Subcutaneous abdominal adipose tissue (tissue), 5 donors: ENCODE measurements at regions not wholly inside any gene's neighbourhood (a gene's known extent, or its start where the extent isn't known, plus 50 kb on each side); places are given as distances from the start of the nearest gene placed in this dataset.

ENCODE experiments used
- H3K27ac ChIP-seq: one replicate; pipeline ENCODE4 v1.7.0; 2013; ENCODE audit warnings: low read depth, mild to moderate bottlenecking, inconsistent platforms, low read length, moderate library complexity
- H3K27me3 ChIP-seq, 5 donors: one replicate each; pipeline ENCODE4 v1.7.0; 2013; ENCODE audit warnings: low read length in 5 of 5, inconsistent platforms in 1 of 5; ENCODE audit not compliant: control insufficient read depth in 5 of 5, insufficient read depth in 4 of 5
- H3K36me3 ChIP-seq, 5 donors: one replicate each; pipeline ENCODE4 v1.7.0; 2013; ENCODE audit warnings: low read length in 5 of 5; ENCODE audit not compliant: control insufficient read depth in 5 of 5, insufficient read depth in 5 of 5
- H3K4me1 ChIP-seq, 5 donors: one replicate each; pipeline ENCODE4 v1.7.0; 2013; ENCODE audit warnings: low read length in 5 of 5, mild to moderate bottlenecking in 3 of 5, moderate library complexity in 1 of 5; ENCODE audit not compliant: control insufficient read depth in 5 of 5, insufficient read depth in 5 of 5
- H3K4me3 ChIP-seq, 5 donors: one replicate each; pipeline ENCODE4 v1.7.0; 2013; ENCODE audit warnings: low read length in 5 of 5, low read depth in 1 of 5
- H3K9ac ChIP-seq, 5 donors: one replicate each; pipeline ENCODE4 v1.7.0; 2013; ENCODE audit warnings: low read length in 5 of 5, mild to moderate bottlenecking in 4 of 5, moderate library complexity in 3 of 5
- H3K9me3 ChIP-seq, 5 donors: one replicate each; pipeline ENCODE4 v1.7.0; 2013; ENCODE audit warnings: low read length in 5 of 5; ENCODE audit not compliant: control insufficient read depth in 5 of 5
- donor health status: healthy.
- donor health status: healthy.
- donor health status: healthy.
- donor health status: healthy.
- donor health status: healthy.

GRCh38 chrX:69396916-69397315, 107.2 kb upstream of the NALF2 start:
- H3K9ac ChIP-seq: no peak overlapping the region
- no peaks in the 10 kb centered on the region for H3K4me1 ChIP-seq
- no peaks in the 10 kb centered on the region for H3K36me3 ChIP-seq
- H3K4me3 ChIP-seq: no peak overlapping the region
- no peak overlapping the region for H3K27ac ChIP-seq
- peaks cover 0 to 22% (median 11%) of the 10 kb centered on the region in 5 donors for H3K27me3 ChIP-seq
- H3K9me3 ChIP-seq: no peaks in the 10 kb centered on the region

GRCh38 chrX:69395306-69395705, 108.8 kb upstream of the NALF2 start:
- H3K36me3 ChIP-seq: no peaks in the 10 kb centered on the region
- H3K27ac ChIP-seq: no peak overlapping the region
- peaks cover 0 to 24% (median 9%) of the 10 kb centered on the region in 5 donors for H3K27me3 ChIP-seq

GRCh38 chrX:69389101-69389501, 115.0 kb upstream of the NALF2 start:
- Histone ChIP-seq H3K27me3 (peaks cover 0 to 43% (median 19%) of the 10 kb centered on the region in 5 donors), H3K4me3 (no peak overlapping the region), H3K4me1 (peaks cover 0 to 23% (median 16%) of the 10 kb centered on the region in 5 donors), H3K36me3 (no peaks in the 10 kb centered on the region), H3K9ac (no peak overlapping the region), H3K27ac (no peak overlapping the region), H3K9me3 (no peaks in the 10 kb centered on the region)

More at GRCh38 chrX:69395306-69395705, 108.8 kb upstream of the NALF2 start:
- no peaks in the 10 kb centered on the region for H3K9me3 ChIP-seq
- H3K4me3 ChIP-seq: no peak overlapping the region
- no peak overlapping the region for H3K9ac ChIP-seq
- no peaks in the 10 kb centered on the region for H3K4me1 ChIP-seq

- Histone ChIP-seq H3K9me3 (no peaks in the 10 kb centered on the region), H3K4me3 (no peak overlapping the region), H3K27me3 (peaks cover 3 to 42% (median 20%) of the 10 kb centered on the region in 5 donors), H3K27ac (peak overlapping the region; percentile 28), H3K4me1 (peaks cover 0 to 23% (median 16%) of the 10 kb centered on the region in 5 donors), H3K9ac (no peak overlapping the region), H3K36me3 (no peaks in the 10 kb centered on the region)
Observed at GRCh38 chrX:69388526-69388925, 115.6 kb upstream of the NALF2 start.

- Histone ChIP-seq H3K27ac (peak overlapping the region; percentile 28), H3K4me1 (peaks cover 0 to 23% (median 16%) of the 10 kb centered on the region in 5 donors), H3K9me3 (no peaks in the 10 kb centered on the region), H3K36me3 (no peaks in the 10 kb centered on the region), H3K4me3 (no peak overlapping the region), H3K27me3 (peaks cover 3 to 37% (median 16%) of the 10 kb centered on the region in 5 donors), H3K9ac (no peak overlapping the region)
Observed at GRCh38 chrX:69387567-69388487, 116.3 kb upstream of the NALF2 start.

- Histone ChIP-seq H3K4me1 (peaks cover 0 to 23% (median 16%) of the 10 kb centered on the region in 5 donors), H3K9ac (no peak overlapping the region), H3K4me3 (no peak overlapping the region), H3K9me3 (no peaks in the 10 kb centered on the region), H3K27me3 (peaks cover 3 to 32% (median 16%) of the 10 kb centered on the region in 5 donors), H3K36me3 (no peaks in the 10 kb centered on the region), H3K27ac (no peak overlapping the region)
Observed at GRCh38 chrX:69386681-69387080, 117.4 kb upstream of the NALF2 start.

GRCh38 chrX:69379412-69379811, 124.7 kb upstream of the NALF2 start:
- no peaks in the 10 kb centered on the region for H3K36me3 ChIP-seq
- peaks cover 10 to 19% (median 15%) of the 10 kb centered on the region in 5 donors for H3K9me3 ChIP-seq
- H3K4me3 ChIP-seq: no peak overlapping the region
- no peaks in the 10 kb centered on the region for H3K4me1 ChIP-seq
- H3K27me3 ChIP-seq: peaks cover 3 to 18% (median 9%) of the 10 kb centered on the region in 5 donors
- H3K9ac ChIP-seq: no peak overlapping the region
- H3K27ac ChIP-seq: no peak overlapping the region

- Histone ChIP-seq H3K9ac (no peak overlapping the region), H3K27ac (no peak overlapping the region), H3K4me1 (peaks cover 0 to 10% (median 5%) of the 10 kb centered on the region in 5 donors), H3K27me3 (peaks cover 0 to 14% (median 10%) of the 10 kb centered on the region in 5 donors), H3K4me3 (no peak overlapping the region), H3K36me3 (no peaks in the 10 kb centered on the region), H3K9me3 (peaks cover 10 to 19% (median 15%) of the 10 kb centered on the region in 5 donors)
Observed at GRCh38 chrX:69374569-69374968, 129.6 kb upstream of the NALF2 start.

- peaks cover 8 to 17% (median 14%) of the 10 kb centered on the region in 5 donors for H3K9me3 ChIP-seq
- H3K9ac ChIP-seq: no peak overlapping the region
- H3K27ac ChIP-seq: no peak overlapping the region
- peaks cover 0 to 12% (median 8%) of the 10 kb centered on the region in 5 donors for H3K27me3 ChIP-seq
- H3K4me3 ChIP-seq: no peak overlapping the region
- peaks cover 0 to 10% (median 5%) of the 10 kb centered on the region in 5 donors for H3K4me1 ChIP-seq
- no peaks in the 10 kb centered on the region for H3K36me3 ChIP-seq
Observed at GRCh38 chrX:69372435-69372834, 131.7 kb upstream of the NALF2 start.

- no peak overlapping the region for H3K4me3 ChIP-seq
- H3K27ac ChIP-seq: no peak overlapping the region
- no peak overlapping the region for H3K9ac ChIP-seq
- peaks cover 0 to 13% (median 8%) of the 10 kb centered on the region in 5 donors for H3K27me3 ChIP-seq
- H3K4me1 ChIP-seq: peaks cover 0 to 10% (median 7%) of the 10 kb centered on the region in 5 donors
- H3K36me3 ChIP-seq: no peaks in the 10 kb centered on the region
- H3K9me3 ChIP-seq: peaks cover 0 to 8% (median 7%) of the 10 kb centered on the region in 5 donors
Observed at GRCh38 chrX:69371159-69371558, 133.0 kb upstream of the NALF2 start.
